Panc1 (cell line): ENCODE measurements at regions not wholly inside any gene's neighbourhood (a gene's known extent, or its start where the extent isn't known, plus 50 kb on each side); places are given as distances from the start of the nearest gene placed in this dataset.

Source experiments
- ATAC-seq: fragments of 200-7000 bp; cut with Tn5 transposase; 2 replicates; pipeline ENCODE4 v1.9.1; 2020; ENCODE audit warnings: mild to moderate bottlenecking, moderate library complexity
- BruUV-seq: library from RNA; stranded (reverse); fragments of 400-500 nt; replicated peaks from 2 replicates; lab custom pipeline; 2021; lab: Mats Ljungman, UMichigan
- CTCF ChIA-PET: fragments of 300-600 bp; sonication (Branson Sonifier 250); formaldehyde crosslinking; loops from one replicate; lab custom pipeline; 2022; ENCODE audit warnings: antibody characterized with exemption; lab: Charles Lee
- POLR2A ChIA-PET: fragments of 300-600 bp; sonication (Branson Sonifier 250); formaldehyde crosslinking; loops from one replicate; lab custom pipeline; 2022; ENCODE audit warnings: antibody characterized with exemption; lab: Charles Lee
- DNase-seq: peaks from one replicate; pipeline ENCODE4 v3.0.0-alpha.2; 2010; ENCODE audit warnings: low read depth, low spot score
- H3K27ac ChIP-seq: 2 replicates; pipeline ENCODE4 v1.5.1; 2011; ENCODE audit warnings: mild to moderate bottlenecking, low read length, inconsistent platforms
- H3K27me3 ChIP-seq: fragments of 200-500 bp; sonication (Bioruptor generic); 2 replicates; pipeline ENCODE4 v1.6.0; 2014; ENCODE audit warnings: low read length, inconsistent platforms; ENCODE audit not compliant: control insufficient read depth, insufficient read depth
- H3K36me3 ChIP-seq: fragments of 200-500 bp; sonication (Bioruptor generic); 2 replicates; pipeline ENCODE4 v1.5.1; 2014; ENCODE audit warnings: inconsistent platforms, mild to moderate bottlenecking, low read length, moderate library complexity; ENCODE audit not compliant: control insufficient read depth, insufficient read depth
- H3K4me1 ChIP-seq: 2 replicates; pipeline ENCODE4 v1.5.1; 2011; ENCODE audit warnings: inconsistent platforms, mild to moderate bottlenecking, low read length, moderate library complexity; ENCODE audit not compliant: control insufficient read depth, insufficient read depth
- H3K4me3 ChIP-seq, 2 experiments: 2 replicates each; pipeline ENCODE4 v1.5.1; 2011 to 2012; ENCODE audit warnings: low read depth in 2 of 2, low read length in 2 of 2, mild to moderate bottlenecking in 2 of 2, inconsistent platforms in 1 of 2, moderate library complexity in 1 of 2
- H3K9me3 ChIP-seq: fragments of 200-500 bp; sonication (Bioruptor generic); 2 replicates; pipeline ENCODE4 v1.5.1; 2014; ENCODE audit warnings: low read depth, mild to moderate bottlenecking, inconsistent platforms, low read length, moderate library complexity; ENCODE audit not compliant: control insufficient read depth, insufficient read depth
- CTCF ChIP-seq: fragments of 450-650 bp; IDR thresholded peaks from 2 replicates; pipeline ENCODE4 v1.5.1; 2017; ENCODE audit warnings: mild to moderate bottlenecking
- POLR2AphosphoS5 ChIP-seq: IDR thresholded peaks from 2 replicates; pipeline ENCODE4 v1.6.1; 2012; ENCODE audit warnings: mild to moderate bottlenecking, low read depth, low read length, moderate library complexity
- REST ChIP-seq, 2 experiments: IDR thresholded peaks; 2 replicates each; pipeline ENCODE4 v1.6.1; 2011 to 2012; ENCODE audit warnings: low read depth in 2 of 2, control low read depth in 1 of 2, low read length in 1 of 2, mild to moderate bottlenecking in 1 of 2, moderate library complexity in 1 of 2; ENCODE audit not compliant: insufficient read depth in 1 of 2
- SIN3A ChIP-seq: IDR thresholded peaks from 2 replicates; pipeline ENCODE4 v1.6.1; 2012; ENCODE audit warnings: low read depth, mild to moderate bottlenecking, low read length, moderate library complexity, borderline replicate concordance; ENCODE audit not compliant: insufficient read depth
- TCF7L2 ChIP-seq: IDR thresholded peaks from 2 replicates; pipeline ENCODE4 v1.6.1; 2011; ENCODE audit warnings: mild to moderate bottlenecking, low read depth, low read length, inconsistent platforms
- in situ Hi-C: cut with HindIII; loops from 2 replicates; pipeline ENCODE4 v1.10.0; 2016; ENCODE audit warnings: low sequenced_read_pairs, low pct_unique_long_range_greater_than_20kb
- intact Hi-C: fragments of 100-400 bp; cut with micrococcal nuclease; formaldehyde crosslinking; loops from one replicate; pipeline ENCODE4 v1.10.0; 2022; ENCODE audit not compliant: unreplicated experiment

GRCh38 chr2:222798528-222798927 is 62.3 kb upstream of the ACSL3 start:
- no TSS peak for BruUV-seq
- in situ Hi-C loops, result no loop called here
- intact Hi-C loops, result no loop called here
- CTCF ChIA-PET, result no interaction called here
- Histone ChIP-seq H3K4me3 (no peak overlapping the region), H3K4me1 (no peaks in the 10 kb centered on the region), H3K9me3 (no peaks in the 10 kb centered on the region), H3K27me3 (no peaks in the 10 kb centered on the region), H3K27ac (no peak overlapping the region), H3K36me3 (no peaks in the 10 kb centered on the region)
- POLR2A ChIA-PET, result no interaction called here
- TF ChIP-seq SIN3A (no peak), CTCF (no peak), REST (IDR thresholded peaks at IDR 0.05; ENCODE audit: insufficient read depth in 1 of 2, low read depth in 2 of 2, low read length in 1 of 2) (no peak), TCF7L2 (no peak), POLR2AphosphoS5 (no peak)
- DNase-seq (no peak), ATAC-seq (no peak)

DNA sequence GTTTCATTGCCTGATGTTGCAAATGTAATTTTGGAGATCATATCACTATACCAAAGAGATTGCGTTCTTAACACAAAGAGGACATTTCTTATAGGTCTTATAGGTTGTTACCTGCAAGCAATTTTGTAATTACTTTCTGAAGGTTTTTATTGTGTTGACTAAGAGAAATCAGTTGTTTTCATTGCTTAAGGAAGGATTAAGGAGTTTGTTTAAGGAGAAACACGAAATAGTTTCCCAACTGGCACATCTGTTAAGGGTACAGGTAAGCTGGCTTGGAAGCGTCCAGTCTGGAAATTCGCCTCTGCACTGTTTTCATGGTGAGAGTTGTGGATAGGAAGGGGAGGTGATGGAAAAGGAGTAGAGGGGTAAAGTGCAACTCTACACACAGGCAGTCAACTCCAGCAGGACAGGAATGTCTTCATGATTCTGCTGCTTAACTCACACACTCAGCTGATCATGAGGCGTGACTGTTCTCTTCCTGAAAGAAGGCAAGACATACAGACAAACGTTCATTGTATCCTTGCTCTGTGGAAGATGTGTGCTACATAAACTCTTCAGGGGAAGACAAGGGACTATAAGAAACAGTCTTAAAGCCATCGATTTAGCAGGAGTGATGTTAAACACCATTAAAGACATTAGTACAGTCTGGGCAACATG is 61.4 kb upstream of the ACSL3 start:
- CTCF ChIA-PET, result no interaction called here
- POLR2A ChIA-PET, result no interaction called here
- ATAC-seq, result no peak
- H3K4me3 ChIP-seq, result no peak overlapping the region
- H3K27ac ChIP-seq, result no peak overlapping the region
- no peaks in the 10 kb centered on the region for H3K27me3 ChIP-seq
- intact Hi-C loops (no loop called here), in situ Hi-C loops (no loop called here)
- H3K9me3 ChIP-seq, result no peaks in the 10 kb centered on the region
- no peak for TF ChIP-seq POLR2AphosphoS5
- no peak for TF ChIP-seq TCF7L2
- TF ChIP-seq SIN3A, result no peak
- no peak for TF ChIP-seq REST (IDR thresholded peaks at IDR 0.05; ENCODE audit: insufficient read depth in 1 of 2, low read depth in 2 of 2, low read length in 1 of 2)
- no peak for TF ChIP-seq CTCF
- H3K4me1 ChIP-seq, result no peaks in the 10 kb centered on the region
- no peaks in the 10 kb centered on the region for H3K36me3 ChIP-seq
- DNase-seq, result no peak
- no TSS peak for BruUV-seq
